ENCODE measurements at regions not wholly inside any gene's neighbourhood (a gene's known extent, or its start where the extent isn't known, plus 50 kb on each side); places are given as distances from the start of the nearest gene placed in this dataset.
A peak's percentile ranks its signal among the peaks of the same experiment; 100 is the strongest.

- Histone ChIP-seq H3K9me3 (no peaks in the 10 kb centered on the region), H3K4me2 (no peak overlapping the region), H3K4me3 (no peak overlapping the region), H3K4me1 (no peaks in the 10 kb centered on the region), H3K27ac (no peak overlapping the region)
- TF ChIP-seq EHMT2 (IDR thresholded peaks at IDR 0.05; ENCODE audit: low read depth) (no peak), HDAC2 (IDR thresholded peaks at IDR 0.05) (no peak), RNF2 (IDR thresholded peaks at IDR 0.05; ENCODE audit: borderline replicate concordance, low read depth) (no peak), GATA3 (IDR thresholded peaks at IDR 0.05; ENCODE audit: borderline replicate concordance) (no peak), CHD4 (IDR thresholded peaks at IDR 0.05; ENCODE audit: borderline replicate concordance) (no peak), HMGXB4 (CRISPR knock-in tag; IDR thresholded peaks at IDR 0.05; ENCODE audit: borderline replicate concordance) (no peak), NPAS2 (CRISPR knock-in tag; IDR thresholded peaks at IDR 0.05; ENCODE audit: borderline replicate concordance) (no peak), NFE2L2 (conservative IDR thresholded peaks at IDR 0.05; ENCODE audit: low read length) (no peak), USF2 (IDR thresholded peaks at IDR 0.05) (no peak), HOXB5 (CRISPR knock-in tag; IDR thresholded peaks at IDR 0.05) (no peak), KDM5A (IDR thresholded peaks at IDR 0.05) (no peak), E2F6 (IDR thresholded peaks at IDR 0.05; ENCODE audit: borderline replicate concordance, low read depth) (no peak), TP53 (CRISPR knock-in tag; IDR thresholded peaks at IDR 0.05) (no peak), BHLHE40 (IDR thresholded peaks at IDR 0.05; ENCODE audit: low read depth, low read length) (no peak), RCOR1 (IDR thresholded peaks at IDR 0.05; ENCODE audit: low read depth, low read length) (no peak), HOXA7 (CRISPR knock-in tag; IDR thresholded peaks at IDR 0.05) (no peak), CBX8 (IDR thresholded peaks at IDR 0.05) (no peak), FOSB (CRISPR knock-in tag; IDR thresholded peaks at IDR 0.05) (no peak), JUN (IDR thresholded peaks at IDR 0.05) (no peak), EHF (CRISPR knock-in tag; IDR thresholded peaks at IDR 0.05) (no peak)
- CTCF ChIA-PET: no interaction called here
- DNase-seq (ENCODE audit: low read depth in 1 of 2, low spot score in 1 of 2) (peak in 1 of 2 experiments; percentile 0), ATAC-seq (no peak), FAIRE-seq (no peak)
- WGBS (ENCODE audit: missing lambda C conversion rate): 56% methylated on average over 2 of the region's 2 CpGs
- POLR2A ChIA-PET: no interaction called here
Measured at GRCh38 chr18:28459587-28459986, 282.7 kb upstream of the CDH2 start.

GRCh38 chr18:28458751-28459150, 281.8 kb upstream of the CDH2 start:
- ATAC-seq (no peak), FAIRE-seq (no peak), DNase-seq (ENCODE audit: low read depth in 1 of 2, low spot score in 1 of 2) (no peak)
- H3K4me3 ChIP-seq: no peak overlapping the region
- POLR2A ChIA-PET: no interaction called here
- WGBS (ENCODE audit: missing lambda C conversion rate): 29% methylated on average over 1 of the region's 1 CpG
- H3K9me3 ChIP-seq: no peaks in the 10 kb centered on the region
- no peak overlapping the region for H3K27ac ChIP-seq
- CTCF ChIA-PET: no interaction called here
- TF ChIP-seq EHF (CRISPR knock-in tag; IDR thresholded peaks at IDR 0.05): no peak
- no peak for TF ChIP-seq RARB (CRISPR knock-in tag; IDR thresholded peaks at IDR 0.05)
- TF ChIP-seq RFX5 (IDR thresholded peaks at IDR 0.05): no peak
- no peak for TF ChIP-seq MAZ (IDR thresholded peaks at IDR 0.05; ENCODE audit: borderline replicate concordance, low read depth, low read length)
- TF ChIP-seq CBX2 (IDR thresholded peaks at IDR 0.05; ENCODE audit: borderline replicate concordance, low read depth): no peak
- TF ChIP-seq POLR2AphosphoS2 (conservative IDR thresholded peaks at IDR 0.05; ENCODE audit: low read length): no peak
- TF ChIP-seq EHMT2 (IDR thresholded peaks at IDR 0.05; ENCODE audit: low read depth): no peak
- TF ChIP-seq FOSL2 (IDR thresholded peaks at IDR 0.05): no peak
- no peak for TF ChIP-seq FOSL2 (CRISPR knock-in tag; IDR thresholded peaks at IDR 0.05)
- no peak for TF ChIP-seq HES2 (IDR thresholded peaks at IDR 0.05)
- TF ChIP-seq JUNB (IDR thresholded peaks at IDR 0.05): no peak
- no peak for TF ChIP-seq HEYL (CRISPR knock-in tag; IDR thresholded peaks at IDR 0.05)
- no peak for TF ChIP-seq NFE2L2 (conservative IDR thresholded peaks at IDR 0.05; ENCODE audit: low read length)
- no peak for TF ChIP-seq HOXA7 (CRISPR knock-in tag; IDR thresholded peaks at IDR 0.05)
- no peak overlapping the region for H3K4me2 ChIP-seq
- H3K4me1 ChIP-seq: no peaks in the 10 kb centered on the region
